DMS 273 (cell line): ENCODE measurements at regions not wholly inside any gene's neighbourhood (a gene's known extent, or its start where the extent isn't known, plus 50 kb on each side); places are given as distances from the start of the nearest gene placed in this dataset.

ENCODE experiments used
- DNase-seq: peaks from one replicate; lab custom pipeline; 2025; ENCODE audit not compliant: unreplicated experiment; lab: John Stamatoyannopoulos, UW

DNA sequence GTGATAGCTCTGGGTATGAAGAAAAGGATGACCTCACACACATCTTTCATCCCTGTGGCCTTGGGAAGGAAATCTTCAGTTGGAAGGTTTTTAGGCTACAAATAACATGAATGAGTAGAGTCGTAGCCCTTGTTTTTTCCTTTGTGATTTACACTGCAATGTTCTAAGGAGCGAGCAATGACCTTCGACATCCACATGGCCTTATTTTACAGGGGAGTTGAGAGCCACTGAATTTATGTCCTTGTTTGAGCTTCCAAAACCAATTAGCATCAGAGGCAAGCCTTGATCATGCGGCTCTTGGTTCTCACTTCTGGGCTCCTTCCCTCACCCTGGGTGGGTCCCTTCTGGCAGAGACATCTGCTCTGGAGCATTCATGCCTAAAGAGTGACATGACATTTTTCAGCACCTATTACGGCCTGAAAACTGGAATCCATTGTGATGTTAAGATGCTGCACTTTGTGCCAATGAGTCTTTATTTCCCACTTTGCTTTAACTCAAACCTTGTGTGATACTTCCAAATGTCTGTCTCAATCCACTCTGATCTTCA lies 70.5 kb upstream of the RUNX1 start:
- DNase-seq, result no peak

GRCh38 chr21:35116777-35117176 lies 67.7 kb upstream of the RUNX1 start:
- no peak for DNase-seq

DNA sequence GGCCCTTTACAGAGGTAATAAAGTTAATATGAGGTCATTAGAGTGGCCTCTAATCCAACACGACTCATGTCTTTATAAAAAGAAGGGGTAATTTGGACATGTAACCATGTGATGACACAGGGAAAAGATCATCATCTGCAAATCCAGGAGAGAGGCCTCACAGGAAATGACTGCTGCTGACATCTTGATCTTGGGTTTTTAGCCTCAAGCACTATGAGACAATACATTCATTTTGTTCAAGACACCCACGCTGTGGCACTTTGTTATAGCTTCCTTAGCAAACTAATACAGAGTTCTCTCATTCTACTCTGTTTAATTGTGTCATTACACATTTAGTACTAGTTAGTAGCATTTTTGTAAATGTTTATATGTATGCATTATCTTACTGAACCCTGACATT lies 64.0 kb upstream of the RUNX1 start:
- DNase-seq, result no peak

- no peak for DNase-seq
Observed at GRCh38 chr21:35111321-35111930, 62.3 kb upstream of the RUNX1 start.

DNA sequence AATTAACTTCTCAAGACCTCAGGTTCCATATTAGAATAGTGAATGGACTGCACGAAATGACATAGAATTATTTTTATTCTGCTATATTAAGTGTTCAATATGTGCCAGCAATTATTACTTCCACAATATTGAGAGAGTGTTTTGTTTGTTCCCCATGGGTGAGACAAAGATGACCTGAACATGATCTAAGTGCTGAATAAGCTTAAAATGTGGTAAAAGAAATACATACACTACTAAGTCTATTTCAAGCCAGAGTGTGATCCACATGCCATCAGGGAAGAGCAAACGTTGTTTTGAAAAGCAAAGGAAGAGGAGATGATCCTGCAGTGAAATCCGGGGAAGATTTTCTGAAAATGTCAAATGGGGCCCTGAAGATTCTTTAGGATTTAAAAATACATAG lies 59.8 kb upstream of the RUNX1 start:
- no peak for DNase-seq

GRCh38 chr21:35107520-35107919 lies 58.4 kb upstream of the RUNX1 start:
- no peak for DNase-seq

DNA sequence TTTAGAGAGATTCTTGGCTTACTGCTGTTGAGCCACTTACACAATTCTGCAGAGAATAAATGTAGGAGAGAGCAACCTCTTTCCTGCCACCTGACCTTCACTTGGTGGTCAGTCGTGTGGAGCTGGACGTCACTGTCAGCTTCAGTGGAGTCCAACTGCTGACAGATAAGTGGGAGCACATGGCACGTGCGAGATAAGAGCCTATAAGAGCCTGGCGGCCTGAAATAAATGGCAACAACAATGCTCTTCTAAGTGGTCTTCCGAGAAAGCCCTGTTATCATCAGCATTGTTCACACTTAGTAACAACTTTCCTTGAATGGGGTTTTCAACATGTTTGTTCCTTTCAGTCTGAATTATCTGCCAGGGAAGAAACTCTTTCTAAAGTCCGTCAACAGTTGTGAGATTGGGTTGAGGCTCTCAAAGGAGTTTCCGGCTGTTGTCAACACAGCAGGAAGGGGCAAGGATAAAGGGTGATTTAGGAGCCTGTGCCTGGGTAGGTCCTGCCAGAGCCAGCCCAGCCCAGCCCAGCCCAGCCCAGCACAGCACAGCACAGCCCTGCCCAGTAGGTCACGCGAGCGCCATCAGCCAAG lies 57.2 kb upstream of the RUNX1 start:
- DNase-seq, result no peak

DNA sequence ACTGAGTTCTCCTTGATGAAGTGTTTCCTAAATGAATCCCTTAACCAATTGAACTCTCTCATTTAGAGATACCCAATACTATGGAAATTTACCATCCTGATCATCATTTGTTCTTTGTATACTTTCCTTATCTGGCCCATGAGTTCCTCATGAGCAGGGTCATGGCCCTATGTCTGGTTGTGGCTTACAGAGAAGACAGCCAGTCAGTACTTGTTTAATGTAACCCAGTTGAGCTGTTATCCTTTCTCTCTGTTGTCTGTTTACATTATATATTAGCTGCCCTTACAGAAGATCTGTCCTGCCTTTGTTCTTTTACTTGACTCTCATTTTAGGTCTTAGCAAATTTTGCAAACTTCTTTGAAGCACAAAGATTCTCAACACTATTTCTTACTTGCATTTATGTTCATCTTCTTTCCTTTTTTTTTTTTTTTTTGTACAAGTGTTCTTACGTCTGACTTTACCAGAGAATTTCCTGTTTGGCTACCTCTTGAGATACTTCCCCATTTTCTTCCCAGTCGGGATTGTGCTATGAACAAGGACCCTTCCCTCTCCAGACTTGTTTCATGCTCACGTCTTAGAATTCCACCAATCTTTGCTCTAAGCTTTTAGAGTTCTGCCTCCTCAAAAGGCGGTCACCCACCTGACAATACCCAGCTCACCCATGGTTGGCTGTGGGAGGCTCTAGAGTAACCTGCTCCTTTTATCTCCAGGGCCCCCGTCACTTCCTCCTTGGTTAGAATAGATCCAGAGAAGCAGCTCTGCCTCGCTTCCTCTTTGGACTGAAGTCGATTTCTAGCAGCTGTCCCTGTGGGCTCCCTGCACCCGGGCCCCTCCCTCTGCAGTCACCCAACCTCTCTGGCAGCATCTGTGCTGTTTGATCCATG lies 53.6 kb upstream of the RUNX1 start:
- DNase-seq, result no peak

DNA sequence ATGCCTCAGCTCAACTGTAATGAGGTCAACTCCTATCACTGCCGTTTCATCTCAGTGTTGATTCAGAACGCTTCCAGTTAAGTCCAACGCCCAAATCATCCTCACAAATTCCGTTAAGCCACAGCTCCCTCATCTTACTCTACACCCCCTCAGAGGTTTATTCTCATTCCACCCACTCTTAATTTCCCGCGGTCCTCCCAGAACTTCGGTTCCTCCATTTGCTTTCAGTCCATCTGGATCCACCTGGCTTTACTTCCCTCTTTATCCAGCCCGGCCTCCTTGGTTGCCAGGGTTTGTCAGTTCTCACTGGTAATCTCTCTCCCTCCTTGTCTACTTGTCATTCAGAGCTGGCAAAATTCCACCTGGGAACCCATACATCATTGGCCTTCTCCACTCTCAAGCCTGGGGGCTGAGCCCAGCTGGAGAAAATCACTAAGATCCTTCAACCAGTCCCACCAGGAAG lies 51.3 kb upstream of the RUNX1 start:
- no peak for DNase-seq

DNA sequence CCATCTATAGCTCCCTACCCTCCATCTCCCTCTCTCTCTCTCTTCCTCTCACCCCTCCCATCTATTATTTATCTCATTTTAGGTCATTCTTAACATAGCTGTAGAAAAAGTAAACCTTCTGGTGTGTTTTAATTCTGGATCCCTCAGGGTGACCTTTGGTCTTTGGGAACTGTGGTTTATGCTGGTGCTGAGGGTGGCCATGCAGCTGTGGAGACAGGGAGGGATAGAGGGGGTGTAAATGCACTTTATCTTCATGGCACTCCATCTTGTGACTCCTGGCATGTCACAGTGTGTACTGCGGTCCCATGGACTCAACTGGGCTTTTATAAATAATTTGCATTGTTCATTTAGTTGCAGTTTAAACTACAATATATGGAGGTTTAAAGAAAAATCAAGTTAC lies 50.2 kb upstream of the RUNX1 start:
- DNase-seq, result no peak
